Smooth muscle cell (in vitro differentiated cells): ENCODE measurements at regions not wholly inside any gene's neighbourhood (a gene's known extent, or its start where the extent isn't known, plus 50 kb on each side); places are given as distances from the start of the nearest gene placed in this dataset.

Experiments used
- DNase-seq: peaks from one replicate; lab custom pipeline; 2025; ENCODE audit not compliant: unreplicated experiment; lab: John Stamatoyannopoulos, UW
- H2AFZ ChIP-seq: fragments of 200-600 bp; sonication (generic); 2 replicates; pipeline ENCODE4 v1.6.0; 2016; ENCODE audit warnings: antibody characterized with exemption, low read depth, mild to moderate bottlenecking
- H3F3A ChIP-seq: fragments of 200-600 bp; sonication (generic); 2 replicates; pipeline ENCODE4 v1.6.0; 2017; ENCODE audit warnings: antibody characterized with exemption, low read depth
- H3K27ac ChIP-seq: fragments of 200-600 bp; sonication (generic); 2 replicates; pipeline ENCODE4 v1.5.1; 2016; ENCODE audit warnings: low read depth, mild to moderate bottlenecking
- H3K27me3 ChIP-seq: fragments of 200-600 bp; sonication (generic); 2 replicates; pipeline ENCODE4 v1.6.1; 2016; ENCODE audit warnings: low read depth, mild to moderate bottlenecking
- H3K36me3 ChIP-seq: fragments of 200-600 bp; sonication (generic); 2 replicates; pipeline ENCODE4 v1.5.1; 2016; ENCODE audit warnings: low read depth
- H3K4me1 ChIP-seq: fragments of 200-600 bp; sonication (generic); 2 replicates; pipeline ENCODE4 v1.5.1; 2016; ENCODE audit warnings: low read depth
- H3K4me2 ChIP-seq: fragments of 200-600 bp; sonication (generic); 2 replicates; pipeline ENCODE4 v1.6.0; 2016; ENCODE audit warnings: mild to moderate bottlenecking
- H3K4me3 ChIP-seq: fragments of 200-600 bp; sonication (generic); 2 replicates; pipeline ENCODE4 v1.5.1; 2016; ENCODE audit warnings: mild to moderate bottlenecking
- H3K79me2 ChIP-seq: fragments of 200-600 bp; sonication (generic); 2 replicates; pipeline ENCODE4 v1.6.0; 2016; ENCODE audit warnings: low read depth, mild to moderate bottlenecking
- H3K9ac ChIP-seq: fragments of 200-600 bp; sonication (generic); 2 replicates; pipeline ENCODE4 v1.6.0; 2016; ENCODE audit warnings: low read depth
- H3K9me3 ChIP-seq: fragments of 200-600 bp; sonication (generic); replicated peaks from 2 replicates; pipeline ENCODE4 v1.5.1; 2016; ENCODE audit warnings: low read depth
- H4K20me1 ChIP-seq: fragments of 200-600 bp; sonication (generic); 2 replicates; pipeline ENCODE4 v1.6.0; 2016; ENCODE audit warnings: low read depth
- CTCF ChIP-seq: fragments of 200-600 bp; sonication (generic); IDR thresholded peaks from 2 replicates; pipeline ENCODE4 v1.5.1; 2017; ENCODE audit warnings: borderline replicate concordance, mild to moderate bottlenecking, antibody characterized with exemption; ENCODE audit not compliant: insufficient read depth, poor library complexity, severe bottlenecking
- WGBS: methylation state at CpG from one replicate; pipeline ENCODE4 v1.1.7; 2016; ENCODE audit warnings: low lambda C conversion rate; 5-methylcytosine and 5-hydroxymethylcytosine counted together

- Histone ChIP-seq H3K27ac (no peak overlapping the region), H3F3A (no peaks in the 10 kb centered on the region), H3K9ac (no peak overlapping the region), H3K9me3 (no peaks in the 10 kb centered on the region), H3K4me3 (no peak overlapping the region), H4K20me1 (no peaks in the 10 kb centered on the region), H3K27me3 (no peaks in the 10 kb centered on the region), H3K36me3 (no peaks in the 10 kb centered on the region), H3K79me2 (no peaks in the 10 kb centered on the region), H3K4me1 (no peaks in the 10 kb centered on the region), H3K4me2 (no peak overlapping the region), H2AFZ (no peak overlapping the region)
- no peak for TF ChIP-seq CTCF
- 85% methylated on average over 1 of the region's 1 CpG for WGBS
- DNase-seq = no peak
Observed at GRCh38 chr2:139354518-139354917, 574.3 kb upstream of the NXPH2 start.

GRCh38 chr2:139353874-139354273 lies 573.7 kb upstream of the NXPH2 start:
- Histone ChIP-seq H3K27ac (no peak overlapping the region), H3K9me3 (no peaks in the 10 kb centered on the region), H3K4me3 (no peak overlapping the region), H2AFZ (no peak overlapping the region), H3K27me3 (no peaks in the 10 kb centered on the region), H4K20me1 (no peaks in the 10 kb centered on the region), H3K4me2 (no peak overlapping the region), H3K36me3 (no peaks in the 10 kb centered on the region), H3F3A (no peaks in the 10 kb centered on the region), H3K79me2 (no peaks in the 10 kb centered on the region), H3K9ac (no peak overlapping the region), H3K4me1 (no peaks in the 10 kb centered on the region)
- DNase-seq = no peak
- no peak for TF ChIP-seq CTCF
- WGBS = 97% methylated on average over 1 of the region's 1 CpG

GRCh38 chr2:139317259-139317658 lies 537.1 kb upstream of the NXPH2 start:
- no peaks in the 10 kb centered on the region for H3K27me3 ChIP-seq
- no peaks in the 10 kb centered on the region for H3F3A ChIP-seq
- H3K4me3 ChIP-seq = no peak overlapping the region
- no peak overlapping the region for H3K27ac ChIP-seq
- H3K79me2 ChIP-seq = no peaks in the 10 kb centered on the region
- H3K9ac ChIP-seq = no peak overlapping the region
- no peaks in the 10 kb centered on the region for H3K4me1 ChIP-seq
- no peaks in the 10 kb centered on the region for H3K9me3 ChIP-seq
- H3K36me3 ChIP-seq = no peaks in the 10 kb centered on the region
- no peaks in the 10 kb centered on the region for H4K20me1 ChIP-seq
- no peak overlapping the region for H2AFZ ChIP-seq
- DNase-seq = no peak
- no peak for TF ChIP-seq CTCF
- no peak overlapping the region for H3K4me2 ChIP-seq
- WGBS = 71% methylated on average over 1 of the region's 1 CpG

GRCh38 chr2:139314059-139314458 lies 533.9 kb upstream of the NXPH2 start:
- H3K4me3 ChIP-seq = no peak overlapping the region
- no peak for DNase-seq
- H3K36me3 ChIP-seq = no peaks in the 10 kb centered on the region
- no peak overlapping the region for H3K27ac ChIP-seq
- H3K4me2 ChIP-seq = no peak overlapping the region
- WGBS = 86% methylated on average over 1 of the region's 1 CpG
- H3F3A ChIP-seq = no peaks in the 10 kb centered on the region
- no peak overlapping the region for H2AFZ ChIP-seq
- H3K9me3 ChIP-seq = no peaks in the 10 kb centered on the region
- no peaks in the 10 kb centered on the region for H4K20me1 ChIP-seq
- H3K27me3 ChIP-seq = no peaks in the 10 kb centered on the region
- H3K79me2 ChIP-seq = no peaks in the 10 kb centered on the region
- no peak overlapping the region for H3K9ac ChIP-seq
- no peaks in the 10 kb centered on the region for H3K4me1 ChIP-seq
- no peak for TF ChIP-seq CTCF
